ENCODE measurements at regions not wholly inside any gene's neighbourhood (a gene's known extent, or its start where the extent isn't known, plus 50 kb on each side); places are given as distances from the start of the nearest gene placed in this dataset.

DNA sequence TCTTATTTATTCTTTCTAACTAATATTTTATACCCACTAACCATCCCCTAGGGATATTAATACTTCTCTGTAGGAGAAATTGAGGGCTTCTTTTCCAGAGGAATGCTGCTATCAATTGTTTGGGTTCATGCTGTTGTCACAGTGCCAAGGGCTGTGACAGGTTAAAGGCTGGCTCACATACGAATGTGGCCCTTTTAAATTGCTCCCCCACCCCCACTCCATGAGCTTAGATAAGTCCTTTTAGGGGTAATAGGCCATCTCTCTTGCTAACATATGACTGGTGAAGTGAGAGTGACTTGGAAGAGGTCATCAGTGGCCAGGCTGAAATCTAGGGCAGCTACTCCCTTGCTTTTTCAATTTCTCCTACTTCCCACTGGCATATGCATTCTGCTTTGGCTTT, 121.9 kb upstream of the DPH6 start:
- no peak for TF ChIP-seq TAF1 (IDR thresholded peaks at IDR 0.05; ENCODE audit: low read depth)
- TF ChIP-seq CTCF (IDR thresholded peaks at IDR 0.05; ENCODE audit: poor library complexity, severe bottlenecking): no peak
- TF ChIP-seq EP300 (conservative IDR thresholded peaks at IDR 0.05; ENCODE audit: poor library complexity, severe bottlenecking): no peak
- TF ChIP-seq EZH2 (IDR thresholded peaks at IDR 0.05; ENCODE audit: borderline replicate concordance, insufficient read depth, low read length, poor library complexity, severe bottlenecking): no peak
- TF ChIP-seq RAD21 (conservative IDR thresholded peaks at IDR 0.05): no peak
- no peak for TF ChIP-seq POLR2AphosphoS5 (IDR thresholded peaks at IDR 0.05)
- TF ChIP-seq, protein P1, sequence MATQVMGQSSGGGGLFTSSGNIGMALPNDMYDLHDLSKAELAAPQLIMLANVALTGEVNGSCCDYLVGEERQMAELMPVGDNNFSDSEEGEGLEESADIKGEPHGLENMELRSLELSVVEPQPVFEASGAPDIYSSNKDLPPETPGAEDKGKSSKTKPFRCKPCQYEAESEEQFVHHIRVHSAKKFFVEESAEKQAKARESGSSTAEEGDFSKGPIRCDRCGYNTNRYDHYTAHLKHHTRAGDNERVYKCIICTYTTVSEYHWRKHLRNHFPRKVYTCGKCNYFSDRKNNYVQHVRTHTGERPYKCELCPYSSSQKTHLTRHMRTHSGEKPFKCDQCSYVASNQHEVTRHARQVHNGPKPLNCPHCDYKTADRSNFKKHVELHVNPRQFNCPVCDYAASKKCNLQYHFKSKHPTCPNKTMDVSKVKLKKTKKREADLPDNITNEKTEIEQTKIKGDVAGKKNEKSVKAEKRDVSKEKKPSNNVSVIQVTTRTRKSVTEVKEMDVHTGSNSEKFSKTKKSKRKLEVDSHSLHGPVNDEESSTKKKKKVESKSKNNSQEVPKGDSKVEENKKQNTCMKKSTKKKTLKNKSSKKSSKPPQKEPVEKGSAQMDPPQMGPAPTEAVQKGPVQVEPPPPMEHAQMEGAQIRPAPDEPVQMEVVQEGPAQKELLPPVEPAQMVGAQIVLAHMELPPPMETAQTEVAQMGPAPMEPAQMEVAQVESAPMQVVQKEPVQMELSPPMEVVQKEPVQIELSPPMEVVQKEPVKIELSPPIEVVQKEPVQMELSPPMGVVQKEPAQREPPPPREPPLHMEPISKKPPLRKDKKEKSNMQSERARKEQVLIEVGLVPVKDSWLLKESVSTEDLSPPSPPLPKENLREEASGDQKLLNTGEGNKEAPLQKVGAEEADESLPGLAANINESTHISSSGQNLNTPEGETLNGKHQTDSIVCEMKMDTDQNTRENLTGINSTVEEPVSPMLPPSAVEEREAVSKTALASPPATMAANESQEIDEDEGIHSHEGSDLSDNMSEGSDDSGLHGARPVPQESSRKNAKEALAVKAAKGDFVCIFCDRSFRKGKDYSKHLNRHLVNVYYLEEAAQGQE (IDR thresholded peaks at IDR 0.05; ENCODE audit: borderline replicate concordance): no peak

Measured in neural cell (in vitro differentiated cells).